Lung (tissue), 11 donors: ENCODE measurements at regions not wholly inside any gene's neighbourhood (a gene's known extent, or its start where the extent isn't known, plus 50 kb on each side); places are given as distances from the start of the nearest gene placed in this dataset.
"Not testable (repeated sequence)": the region's sequence is repeated elsewhere in the genome, so short reads cannot be mapped to it uniquely, and the experiment has no call there.

ENCODE experiments used
- ATAC-seq: fragments of 200-7000 bp; cut with Tn5 transposase; one replicate; pipeline ENCODE4 v1.9.1; 2020; ENCODE audit warnings: moderate number of reproducible peaks; ENCODE audit not compliant: insufficient read depth, low FRiP score
- DNase-seq, 3 donors: peaks; one replicate each; pipeline ENCODE4 v3.0.0-alpha.2; 2013 to 2017
- H3K27ac ChIP-seq, 2 donors: one replicate each; pipeline ENCODE4 v1.5.1; 2013; ENCODE audit warnings: mild to moderate bottlenecking in 2 of 2, moderate library complexity in 2 of 2, control low read depth in 1 of 2, inconsistent platforms in 1 of 2, low read depth in 1 of 2, low read length in 1 of 2
- H3K27me3 ChIP-seq, 3 donors: one replicate each; pipeline ENCODE4 v1.5.1; 2013; ENCODE audit warnings: low read length in 2 of 3; ENCODE audit not compliant: control insufficient read depth in 3 of 3, insufficient read depth in 3 of 3
- H3K36me3 ChIP-seq, 4 donors: one replicate each; pipeline ENCODE4 v1.5.1; 2013; ENCODE audit warnings: low read length in 4 of 4, mild to moderate bottlenecking in 1 of 4, moderate library complexity in 1 of 4; ENCODE audit not compliant: control insufficient read depth in 4 of 4, insufficient read depth in 4 of 4
- H3K4me1 ChIP-seq, 5 donors: one replicate each; pipeline ENCODE4 v1.5.1; 2013; ENCODE audit warnings: low read length in 5 of 5, mild to moderate bottlenecking in 2 of 5, moderate library complexity in 1 of 5; ENCODE audit not compliant: control insufficient read depth in 5 of 5, insufficient read depth in 5 of 5
- H3K4me3 ChIP-seq: one replicate; pipeline ENCODE4 v1.5.1; 2013; ENCODE audit warnings: mild to moderate bottlenecking, control low read depth, moderate library complexity
- H3K9ac ChIP-seq, 2 donors: one replicate each; pipeline ENCODE4 v1.5.1; 2013; ENCODE audit warnings: low read length in 2 of 2, control low read depth in 1 of 2; ENCODE audit not compliant: insufficient read depth in 1 of 2
- H3K9me3 ChIP-seq, 4 donors: one replicate each; pipeline ENCODE4 v1.5.1; 2013; ENCODE audit warnings: low read length in 3 of 4, mild to moderate bottlenecking in 1 of 4, moderate library complexity in 1 of 4; ENCODE audit not compliant: control insufficient read depth in 4 of 4, insufficient read depth in 3 of 4
- CTCF ChIP-seq: IDR thresholded peaks from 2 replicates; pipeline ENCODE4 v1.5.1; 2012; ENCODE audit warnings: mild to moderate bottlenecking; ENCODE audit errors: control extremely low read depth, extremely low read depth
- WGBS, 2 donors: extraction: QIAGEN DNeasy Blood & Tissue Kit; methylation state at CpG; one replicate each; pipeline ENCODE4 v1.1.7; 2013; 5-methylcytosine and 5-hydroxymethylcytosine counted together
- donor health status: control.
- donor health status: control.
- donor health status: Bipolar disorder and iron deficiency.
- donor health status: healthy.
- donor health status: DM: yes; HTN: yes; CAD: no.

GRCh38 chr2:20499387-20499786, 52.5 kb downstream of the RHOB start:
- DNase-seq, result no peak
- 90 to 92% methylated on average over 2 of the region's 2 CpGs for WGBS, 2 donors
- H3K4me1 ChIP-seq, result peaks cover 0 to 4% (median 0%) of the 10 kb centered on the region in 5 donors
- no peak overlapping the region for H3K27ac ChIP-seq
- ATAC-seq, result no peak
- no peak overlapping the region for H3K9ac ChIP-seq
- no peak for TF ChIP-seq CTCF
- no peaks in the 10 kb centered on the region for H3K36me3 ChIP-seq
- H3K27me3 ChIP-seq, result no peaks in the 10 kb centered on the region
- H3K9me3 ChIP-seq, result peaks cover 0 to 2% (median 0%) of the 10 kb centered on the region in 4 donors
- no peak overlapping the region for H3K4me3 ChIP-seq

- no peak for ATAC-seq
- Histone ChIP-seq H3K27ac (no peak overlapping the region), H3K27me3 (no peaks in the 10 kb centered on the region), H3K4me1 (peaks cover 0 to 1% (median 0%) of the 10 kb centered on the region in 5 donors), H3K9ac (no peak overlapping the region), H3K9me3 (no peaks in the 10 kb centered on the region), H3K36me3 (no peaks in the 10 kb centered on the region), H3K4me3 (no peak overlapping the region)
- no peak for DNase-seq
- TF ChIP-seq CTCF, result no peak
- WGBS, 2 donors, result 66 to 72% methylated on average over 4 of the region's 4 CpGs
These were observed 55.1 kb downstream of the RHOB start for GRCh38 chr2:20501974-20502373.

GRCh38 chr2:20502496-20502895, 55.6 kb downstream of the RHOB start:
- not testable (repeated sequence) for ATAC-seq, H3K27ac ChIP-seq
- WGBS, 2 donors, result 88 to 91% methylated on average over 12 of the region's 12 CpGs

GRCh38 chr2:20504174-20504573, 57.3 kb downstream of the RHOB start:
- no peaks in the 10 kb centered on the region for H3K27me3 ChIP-seq
- H3K4me1 ChIP-seq, result peaks cover 0 to 1% (median 0%) of the 10 kb centered on the region in 5 donors
- TF ChIP-seq CTCF, result no peak
- no peak overlapping the region for H3K9ac ChIP-seq
- DNase-seq (no peak), ATAC-seq (no peak)
- no peak overlapping the region for H3K4me3 ChIP-seq
- no peak overlapping the region for H3K27ac ChIP-seq
- no peaks in the 10 kb centered on the region for H3K9me3 ChIP-seq
- no peaks in the 10 kb centered on the region for H3K36me3 ChIP-seq

More at GRCh38 chr2:20502496-20502895, 55.6 kb downstream of the RHOB start:
- not testable (repeated sequence) for H3K4me3 ChIP-seq, H3K9me3 ChIP-seq, DNase-seq, H3K36me3 ChIP-seq, H3K27me3 ChIP-seq, H3K4me1 ChIP-seq, H3K9ac ChIP-seq
